Heart left ventricle (tissue), 16 donors: ENCODE measurements at regions not wholly inside any gene's neighbourhood (a gene's known extent, or its start where the extent isn't known, plus 50 kb on each side); places are given as distances from the start of the nearest gene placed in this dataset.

Experiments used
- ATAC-seq, 4 donors: fragments of 200-7000 bp; cut with Tn5 transposase; one replicate each; pipeline ENCODE4 v1.9.1; 2020 to 2022; ENCODE audit warnings: moderate library complexity in 4 of 4, mild to moderate bottlenecking in 3 of 4, moderate number of reproducible peaks in 1 of 4
- DNase-seq, 5 donors: peaks; one replicate each; pipeline ENCODE4 v3.0.0-alpha.2; 2020
- H3K27ac ChIP-seq, 12 donors: fragments of 200-600 bp; sonication (generic) in 4 of 12; one replicate each; pipeline versions ENCODE4 v1.5.0 to v1.8.0; 2016 to 2022; ENCODE audit warnings: mild to moderate bottlenecking in 2 of 12
- H3K27me3 ChIP-seq, 9 donors: fragments of 200-600 bp; sonication (generic) in 2 of 9; one replicate each; pipeline versions ENCODE4 v1.5.1 to v1.8.0; 2016 to 2022; ENCODE audit warnings: mild to moderate bottlenecking in 3 of 9
- H3K36me3 ChIP-seq, 9 donors: fragments of 200-600 bp; sonication (generic) in 2 of 9; one replicate each; pipeline versions ENCODE4 v1.5.0 to v1.8.0; 2018 to 2022; ENCODE audit warnings: mild to moderate bottlenecking in 2 of 9
- H3K4me1 ChIP-seq, 12 donors: fragments of 200-600 bp; sonication (generic) in 4 of 12; one replicate each; pipeline versions ENCODE4 v1.5.0 to v1.8.0; 2016 to 2022; ENCODE audit warnings: mild to moderate bottlenecking in 3 of 12
- H3K4me3 ChIP-seq, 12 donors: fragments of 200-600 bp; sonication (generic) in 4 of 12; one replicate each; pipeline versions ENCODE4 v1.5.0 to v1.8.0; 2017 to 2022; ENCODE audit warnings: mild to moderate bottlenecking in 9 of 12, moderate library complexity in 4 of 12
- H3K9me3 ChIP-seq, 12 donors: fragments of 200-600 bp; sonication (generic) in 4 of 12; one replicate each; pipeline versions ENCODE4 v1.5.0 to v1.8.0; 2016 to 2022; ENCODE audit warnings: mild to moderate bottlenecking in 1 of 12
- CTCF ChIP-seq, 12 donors: fragments of 200-600 bp; sonication (generic) in 4 of 12; IDR thresholded peaks; one replicate each; pipeline versions ENCODE4 v1.5.0 to v1.8.0; 2018 to 2022; ENCODE audit warnings: antibody characterized with exemption in 12 of 12, mild to moderate bottlenecking in 5 of 12
- POLR2A ChIP-seq, 2 donors: fragments of 450-650 bp; IDR thresholded peaks; one replicate each; pipeline ENCODE4 v1.6.1; 2017; ENCODE audit warnings: antibody characterized with exemption in 2 of 2, mild to moderate bottlenecking in 2 of 2, moderate library complexity in 2 of 2
- WGBS, 4 donors: extraction: QIAGEN DNeasy Blood & Tissue Kit in 2 of 4; methylation state at CpG; one replicate each; pipeline versions ENCODE4 v1.1.5 to v1.1.7; 2013 to 2018; 5-methylcytosine and 5-hydroxymethylcytosine counted together
- intact Hi-C, 10 donors: fragments of 100-400 bp; cut with DNase I; formaldehyde crosslinking; loops; one replicate each; pipeline versions ENCODE4 v1.11.1 to v1.14.2; 2022
- donor health status: ischemic (EF 13 %, LVEDD 7.1; RV severe dilation, severe dysfunction).
- donor health status: healthy with polysubstance abuse.
- donor health status: DM: no; HTN: yes; CAD: no.
- donor health status: DM: no; HTN: no; CAD: no.
- donor health status: ischemic (EF 25% LVEDD 6.9; RV normal size, moderate dysfunction).
- donor health status: ischemic (EF 25% LVEDD 5.7; RV mildly dilated, moderate dysfunction).
- donor health status: healthy.
- donor health status: DM: yes; HTN: yes; CAD: no.
- donor health status: ischemic (EF 35%, LVEDD 5.7; RV mildly dilated, moderate dysfunction).
- donor health status: nonischemic (EF 11% LVEDD 7.7; RV severe dilation, severe dysfunction).
- donor health status: DM: yes; HTN: yes; CAD: no.
- donor health status: PGD.
- donor health status: ischemic (EF 29% LVEDD 5.4; RV normal size, mild dysfunction).
- donor health status: nonischemic (EF 23%, LVEDD 6.1; RV moderate dilation, normal function).

GRCh38 chr14:86539361-86540070, 1009.6 kb downstream of the FLRT2 start:
- intact Hi-C loops: no loop called here
- H3K36me3 ChIP-seq: no peaks in the 10 kb centered on the region
- no peaks in the 10 kb centered on the region for H3K9me3 ChIP-seq
- WGBS, 4 donors: 76 to 96% (median 82%) methylated on average over 2 of the region's 2 CpGs
- H3K4me1 ChIP-seq: no peaks in the 10 kb centered on the region
- no peak overlapping the region for H3K27ac ChIP-seq
- TF ChIP-seq POLR2A (IDR thresholded peaks at IDR 0.05) (no peak), CTCF (IDR thresholded peaks at IDR 0.05) (no peak)
- ATAC-seq (no peak), DNase-seq (no peak)
- H3K27me3 ChIP-seq: no peaks in the 10 kb centered on the region
- H3K4me3 ChIP-seq: no peak overlapping the region

GRCh38 chr14:86533834-86534233, 1003.9 kb downstream of the FLRT2 start:
- Histone ChIP-seq H3K9me3 (no peaks in the 10 kb centered on the region), H3K27me3 (no peaks in the 10 kb centered on the region), H3K27ac (no peak overlapping the region), H3K4me1 (no peaks in the 10 kb centered on the region), H3K4me3 (no peak overlapping the region), H3K36me3 (no peaks in the 10 kb centered on the region)
- DNase-seq: no peak
- intact Hi-C loops: no loop called here
- no peak for ATAC-seq
- WGBS, 4 donors: 79 to 82% (median 80%) methylated on average over 4 of the region's 4 CpGs
- TF ChIP-seq CTCF (IDR thresholded peaks at IDR 0.05) (no peak), POLR2A (IDR thresholded peaks at IDR 0.05) (no peak)

GRCh38 chr14:86532219-86532618, 1002.3 kb downstream of the FLRT2 start:
- Histone ChIP-seq H3K4me3 (no peak overlapping the region), H3K27ac (no peak overlapping the region), H3K36me3 (no peaks in the 10 kb centered on the region), H3K27me3 (no peaks in the 10 kb centered on the region), H3K9me3 (no peaks in the 10 kb centered on the region), H3K4me1 (no peaks in the 10 kb centered on the region)
- no peak for ATAC-seq
- TF ChIP-seq POLR2A (IDR thresholded peaks at IDR 0.05) (no peak), CTCF (IDR thresholded peaks at IDR 0.05) (no peak)
- intact Hi-C loops: no loop called here
- no peak for DNase-seq

GRCh38 chr14:86530457-86530856, 1000.5 kb downstream of the FLRT2 start:
- H3K4me3 ChIP-seq: no peak overlapping the region
- intact Hi-C loops: no loop called here
- H3K4me1 ChIP-seq: no peaks in the 10 kb centered on the region
- no peaks in the 10 kb centered on the region for H3K9me3 ChIP-seq
- H3K27me3 ChIP-seq: no peaks in the 10 kb centered on the region
- no peak for DNase-seq
- TF ChIP-seq CTCF (IDR thresholded peaks at IDR 0.05): no peak
- no peak for TF ChIP-seq POLR2A (IDR thresholded peaks at IDR 0.05)
- no peak overlapping the region for H3K27ac ChIP-seq
- 93 to 97% (median 94%) methylated on average over 4 of the region's 4 CpGs for WGBS, 4 donors
- no peak for ATAC-seq
- no peaks in the 10 kb centered on the region for H3K36me3 ChIP-seq
